ENCODE measurements at regions not wholly inside any gene's neighbourhood (a gene's known extent, or its start where the extent isn't known, plus 50 kb on each side); places are given as distances from the start of the nearest gene placed in this dataset.
"Not testable (repeated sequence)": the region's sequence is repeated elsewhere in the genome, so short reads cannot be mapped to it uniquely, and the experiment has no call there.

DNA sequence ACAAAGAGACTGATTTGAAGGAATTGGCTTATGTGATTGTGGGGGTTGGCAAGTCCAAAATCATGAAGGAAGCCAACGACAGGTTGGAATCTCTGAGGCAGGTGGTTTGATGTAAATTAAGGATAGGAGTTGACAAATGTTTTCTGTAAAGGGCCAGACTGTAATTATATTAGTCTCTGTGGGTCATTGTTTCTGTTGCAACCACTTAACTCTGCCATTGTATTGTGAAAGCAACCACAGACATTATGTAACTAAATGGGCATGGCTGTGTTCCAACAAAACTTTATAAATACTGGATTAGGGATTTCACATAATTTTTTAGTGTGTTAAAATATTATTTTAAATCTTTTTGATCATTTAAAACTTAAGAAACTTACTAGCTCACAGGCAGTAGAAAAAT is 199.2 kb upstream of the MYLIP start:
- peak; percentile 58 for DNase-seq (ENCODE audit: low read depth)

DNA sequence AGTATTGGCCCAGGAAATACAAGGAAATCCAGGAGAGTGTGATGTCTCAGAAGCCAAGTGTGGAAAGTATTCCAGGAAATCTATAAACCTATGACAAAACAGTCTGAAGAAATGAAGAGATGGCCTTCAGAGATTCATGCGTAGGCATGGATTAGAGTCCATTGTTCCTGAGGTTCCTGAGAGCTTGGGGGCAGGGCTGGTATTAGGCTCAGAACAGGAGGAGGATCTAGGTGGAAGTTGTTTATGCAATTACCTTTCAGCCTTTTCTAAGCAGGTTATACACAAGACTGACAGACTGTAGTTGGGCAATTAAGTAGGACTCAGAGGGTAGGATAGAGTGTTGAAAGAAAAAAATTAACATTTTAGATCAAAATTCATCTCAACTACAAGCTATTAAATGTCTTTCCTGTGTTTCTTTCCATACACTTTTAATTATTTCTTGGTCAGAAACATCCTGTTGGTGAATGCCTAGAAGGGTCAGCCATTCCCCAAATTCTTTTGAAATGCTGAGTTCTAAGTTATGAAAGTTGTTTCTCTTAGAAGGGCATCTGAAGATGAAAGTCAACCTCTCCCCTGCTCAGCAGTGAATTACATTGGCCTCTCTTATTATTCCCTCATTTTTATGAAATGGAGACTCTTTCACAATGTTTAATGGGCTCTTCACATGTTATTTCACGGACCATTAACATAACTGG is 201.2 kb upstream of the MYLIP start:
- DNase-seq (ENCODE audit: low read depth): no peak

DNA sequence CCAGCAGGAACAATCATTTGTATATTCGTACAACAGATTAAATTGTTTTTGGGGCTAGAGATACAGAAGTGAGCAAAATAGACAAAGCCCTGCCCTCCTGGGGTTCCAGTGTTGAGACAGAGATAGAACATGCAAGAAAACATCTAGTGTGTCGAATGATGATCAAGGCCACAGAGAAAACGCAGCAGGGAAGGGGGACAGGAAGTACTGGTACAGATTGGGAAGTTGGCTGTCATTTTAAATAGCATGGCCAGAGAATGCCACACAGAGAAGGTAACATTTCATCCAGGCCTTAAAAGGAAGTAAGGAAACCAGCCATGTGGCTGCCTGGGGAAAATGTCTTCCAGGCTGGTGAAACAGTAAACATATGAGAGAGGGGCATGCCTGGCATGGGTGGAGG is 202.6 kb upstream of the MYLIP start:
- no peak for DNase-seq (ENCODE audit: low read depth)

DNA sequence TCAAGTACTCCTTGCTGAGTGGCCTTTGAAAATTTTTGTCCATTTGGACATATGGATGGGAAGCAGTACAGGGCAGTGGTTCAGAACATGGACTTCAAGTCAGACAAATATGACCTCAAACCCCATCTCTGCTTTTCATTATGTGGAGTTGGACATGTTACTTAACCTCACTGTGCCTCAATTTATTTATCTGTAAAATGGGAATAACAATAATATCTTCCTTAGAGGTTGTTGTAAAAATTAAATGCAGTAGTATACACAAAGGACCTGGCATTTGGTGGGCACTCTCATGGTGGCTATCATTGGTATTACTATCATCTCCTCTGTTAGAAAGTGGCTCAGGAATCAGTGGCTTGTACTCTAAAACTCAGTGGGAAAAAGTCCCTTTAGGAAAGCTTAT is 204.0 kb upstream of the MYLIP start:
- DNase-seq (ENCODE audit: low read depth): no peak

DNA sequence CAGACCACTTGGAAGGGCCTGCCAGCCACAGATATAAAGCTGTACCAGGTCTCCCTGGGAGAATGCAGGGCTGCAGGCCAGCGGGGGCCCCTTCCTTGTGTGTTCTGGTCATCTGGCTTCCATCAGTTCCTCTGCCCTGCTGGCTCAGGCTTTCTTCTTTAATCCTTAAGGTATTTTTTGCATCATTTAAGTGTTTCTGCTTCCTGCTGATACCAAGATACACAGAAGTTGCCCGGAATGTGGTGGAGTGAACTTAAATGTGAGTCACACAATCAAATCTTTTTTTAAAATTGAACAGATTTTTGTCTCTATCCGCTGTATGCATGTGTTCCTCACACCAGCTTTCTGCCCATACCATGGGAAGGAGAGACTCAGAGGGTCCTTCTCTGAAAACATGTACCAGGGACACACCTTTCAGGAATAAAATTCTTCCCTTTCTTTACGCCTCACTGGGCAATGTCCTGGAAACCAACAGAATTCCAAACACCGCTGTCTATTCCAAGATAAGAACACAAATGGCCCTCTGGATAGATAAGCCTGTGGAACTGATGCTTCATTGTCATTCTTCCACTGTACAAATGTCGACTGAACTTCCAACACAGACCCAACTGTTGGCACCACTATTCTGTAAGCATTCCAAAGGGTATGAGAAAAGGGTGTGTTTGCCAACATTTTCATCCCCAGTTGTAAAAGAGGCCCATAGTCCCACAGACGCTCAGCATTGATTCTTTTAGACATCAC is 206.2 kb upstream of the MYLIP start:
- DNase-seq (ENCODE audit: low read depth): peak; percentile 26

DNA sequence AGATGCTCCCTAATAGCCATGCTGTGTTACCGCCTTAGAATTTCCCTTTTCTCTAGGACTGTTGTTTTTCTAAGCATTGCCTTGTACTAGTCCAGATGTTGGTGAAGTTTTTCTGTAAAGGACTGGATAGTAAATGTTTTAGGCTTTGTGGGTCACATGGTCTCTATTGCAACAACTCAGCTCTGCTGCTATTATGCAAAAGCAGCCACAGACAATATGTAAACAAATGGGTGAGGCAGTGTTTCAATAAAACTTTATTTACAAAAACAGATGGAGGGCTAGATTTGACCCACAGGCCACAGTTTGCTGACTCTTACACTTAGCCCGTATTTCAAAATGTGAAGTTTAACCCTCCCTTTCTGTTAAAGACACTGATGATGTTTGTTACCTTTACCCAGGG is 207.6 kb upstream of the MYLIP start:
- DNase-seq (ENCODE audit: low read depth): no peak

DNA sequence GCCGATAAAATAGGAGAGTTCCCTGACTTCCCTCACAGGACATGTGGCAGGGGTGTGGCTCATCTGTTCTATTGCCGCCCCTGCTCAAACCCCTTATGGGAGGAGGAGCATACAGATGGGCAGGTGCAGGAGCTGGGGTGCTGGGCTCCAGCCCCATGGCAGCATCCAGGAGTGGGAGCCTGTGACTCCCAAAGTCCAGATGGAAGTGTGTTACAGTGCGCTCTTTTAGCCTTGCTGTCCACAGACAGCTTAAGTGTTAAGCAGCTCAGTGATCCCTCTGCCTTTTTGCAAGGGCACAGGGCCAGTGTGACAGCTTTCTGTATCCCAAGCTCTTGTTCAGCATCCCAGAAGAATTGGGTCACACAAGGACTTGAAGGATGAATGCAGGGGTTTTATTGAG is 212.3 kb upstream of the MYLIP start:
- DNase-seq (ENCODE audit: low read depth): no peak

DNA sequence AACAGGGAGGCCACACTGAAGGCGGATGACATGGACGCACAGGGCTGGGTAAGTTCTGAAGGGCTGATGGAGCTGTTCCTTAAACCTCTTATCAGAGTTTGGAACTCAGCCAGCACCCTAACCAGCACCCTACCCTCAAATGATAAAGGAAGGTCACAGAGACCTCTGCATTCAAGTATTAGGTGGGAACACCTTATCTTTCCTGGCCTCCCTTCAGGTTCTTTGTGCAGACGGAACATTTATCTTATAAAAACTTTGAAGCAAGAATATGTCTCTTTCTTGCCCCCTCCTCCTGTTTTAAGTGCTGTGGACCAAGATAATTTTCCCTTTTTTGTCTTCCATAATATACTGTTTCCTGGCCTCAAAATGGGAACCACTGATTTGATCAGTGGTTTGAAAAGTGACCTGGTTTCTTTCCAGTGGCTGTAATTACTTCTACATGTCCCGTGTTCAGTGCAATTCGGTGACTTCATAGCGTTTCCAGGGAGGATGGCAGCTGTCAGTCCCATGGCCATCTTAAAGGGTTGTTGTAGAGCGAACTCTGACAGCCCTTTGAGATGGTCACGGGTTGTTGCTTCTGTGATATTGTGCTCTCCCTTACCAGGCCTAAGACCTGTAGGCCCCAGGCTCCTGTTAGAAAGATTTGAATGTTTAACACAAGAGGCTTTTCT is 213.2 kb upstream of the MYLIP start:
- no peak for DNase-seq (ENCODE audit: low read depth)

DNA sequence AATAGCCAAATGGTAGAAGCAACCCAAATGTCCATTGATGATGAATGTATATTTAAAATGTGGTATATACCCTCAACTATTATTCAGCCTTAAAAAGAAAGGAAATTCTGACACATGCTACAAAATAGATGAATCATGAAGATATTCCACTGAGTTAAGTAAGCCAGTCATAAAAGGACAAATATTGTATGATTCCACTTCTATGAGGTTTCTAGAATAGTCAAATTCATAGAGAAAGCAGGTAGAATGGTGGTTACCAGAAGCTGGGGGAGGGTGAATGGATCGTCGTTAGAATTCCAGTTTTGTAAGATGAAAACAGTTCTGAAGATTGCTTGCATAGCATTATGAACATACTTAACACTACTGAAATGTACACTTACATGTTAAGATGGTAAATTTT is 214.3 kb upstream of the MYLIP start:
- no peak for DNase-seq (ENCODE audit: low read depth)

DNA sequence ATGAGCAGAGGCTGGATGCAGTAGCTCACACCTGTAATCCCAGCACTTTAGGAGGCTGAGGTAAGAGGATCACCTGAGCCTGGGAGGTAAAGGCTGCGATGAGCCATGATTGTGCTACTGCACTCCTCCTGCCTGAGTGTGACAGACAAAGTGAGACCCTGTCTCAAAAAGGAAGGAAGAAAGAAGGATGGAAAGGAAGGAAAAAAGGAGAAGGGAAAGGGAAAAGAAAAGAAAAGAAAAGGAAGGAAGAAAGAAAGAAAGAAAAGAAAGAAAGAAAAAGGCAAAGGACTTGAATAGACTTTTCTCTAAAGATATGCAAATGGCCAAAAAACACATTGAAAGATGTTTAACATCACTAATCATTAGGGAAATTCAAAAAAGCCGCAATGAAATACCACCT is 215.3 kb upstream of the MYLIP start:
- no peak for DNase-seq (ENCODE audit: low read depth)

DNA sequence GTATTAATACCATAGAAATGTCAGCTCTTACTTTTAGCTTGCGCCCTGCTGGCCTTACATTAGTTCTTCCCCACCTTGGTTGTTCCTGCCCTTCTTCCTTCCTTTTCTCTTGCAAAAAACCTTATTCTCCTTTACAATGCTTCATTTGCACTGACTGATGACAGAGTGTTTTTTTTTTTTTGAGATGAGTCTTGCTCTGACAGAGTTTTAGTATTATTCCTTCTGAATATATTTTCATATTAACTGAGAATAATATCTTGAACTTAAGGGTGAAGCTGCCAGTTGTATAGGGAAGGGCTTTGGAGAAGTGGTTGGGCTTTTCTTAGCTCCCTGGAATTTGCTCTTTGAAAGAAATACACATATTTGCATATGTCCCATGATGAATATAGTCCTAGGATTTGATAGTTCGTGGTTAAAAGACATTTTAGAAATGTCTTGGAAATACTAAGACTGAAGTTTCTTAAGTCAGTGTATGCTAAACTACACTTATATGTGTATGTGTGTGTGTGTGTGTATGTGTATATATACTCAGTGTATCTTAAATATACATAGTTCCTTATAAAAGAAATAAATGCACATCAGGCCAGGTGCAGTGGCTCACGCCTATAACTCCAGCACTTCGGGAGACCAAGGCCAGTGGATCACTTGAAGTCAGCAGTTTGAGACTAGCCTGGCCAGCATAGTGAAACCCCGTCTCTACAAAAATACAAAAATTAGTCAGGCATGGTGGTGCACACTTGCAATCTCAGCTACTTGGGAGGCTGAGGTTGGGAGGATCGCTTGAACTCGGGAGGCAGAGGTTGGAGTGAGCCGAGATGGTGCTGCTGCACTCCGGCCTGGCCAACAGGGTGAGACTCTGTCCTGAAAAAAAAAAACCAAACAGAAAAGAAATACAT is 216.1 kb upstream of the MYLIP start:
- peak; percentile 21 for DNase-seq (ENCODE audit: low read depth)

DNA sequence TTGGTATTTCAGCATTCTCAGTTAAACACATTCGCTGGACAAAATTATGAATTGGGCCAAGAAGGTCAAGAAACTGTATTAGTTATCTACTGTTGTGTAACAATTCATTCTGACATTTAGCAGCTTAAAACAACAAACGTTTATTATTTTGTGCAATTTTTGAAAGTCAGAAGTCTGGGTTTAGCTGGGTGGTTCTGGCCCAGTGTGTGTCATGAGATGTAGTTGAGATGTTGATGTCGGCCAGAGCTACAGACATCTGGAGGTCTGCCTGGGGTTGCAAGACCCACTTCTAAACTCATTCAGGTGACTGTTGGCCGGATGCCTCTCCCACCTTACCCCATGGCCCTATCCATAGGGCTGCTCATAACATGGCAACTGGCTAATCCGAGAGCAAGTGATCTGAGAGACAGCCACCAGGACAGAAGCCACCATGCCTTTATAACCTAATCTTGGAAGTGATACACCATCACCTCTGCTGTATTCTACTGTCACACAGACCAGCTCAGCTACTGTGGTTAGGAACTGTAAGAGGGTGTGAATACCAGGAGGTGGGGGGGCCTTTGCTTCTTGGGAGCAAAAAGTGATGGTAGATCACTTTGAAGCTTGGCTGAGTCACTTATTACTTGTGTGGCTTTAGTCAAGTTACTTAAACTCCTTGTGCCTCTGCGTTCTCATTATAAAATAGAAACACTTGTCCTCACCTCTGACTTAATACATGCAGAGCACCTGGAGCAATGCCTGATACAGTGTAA is 217.0 kb upstream of the MYLIP start:
- DNase-seq (ENCODE audit: low read depth): no peak

DNA sequence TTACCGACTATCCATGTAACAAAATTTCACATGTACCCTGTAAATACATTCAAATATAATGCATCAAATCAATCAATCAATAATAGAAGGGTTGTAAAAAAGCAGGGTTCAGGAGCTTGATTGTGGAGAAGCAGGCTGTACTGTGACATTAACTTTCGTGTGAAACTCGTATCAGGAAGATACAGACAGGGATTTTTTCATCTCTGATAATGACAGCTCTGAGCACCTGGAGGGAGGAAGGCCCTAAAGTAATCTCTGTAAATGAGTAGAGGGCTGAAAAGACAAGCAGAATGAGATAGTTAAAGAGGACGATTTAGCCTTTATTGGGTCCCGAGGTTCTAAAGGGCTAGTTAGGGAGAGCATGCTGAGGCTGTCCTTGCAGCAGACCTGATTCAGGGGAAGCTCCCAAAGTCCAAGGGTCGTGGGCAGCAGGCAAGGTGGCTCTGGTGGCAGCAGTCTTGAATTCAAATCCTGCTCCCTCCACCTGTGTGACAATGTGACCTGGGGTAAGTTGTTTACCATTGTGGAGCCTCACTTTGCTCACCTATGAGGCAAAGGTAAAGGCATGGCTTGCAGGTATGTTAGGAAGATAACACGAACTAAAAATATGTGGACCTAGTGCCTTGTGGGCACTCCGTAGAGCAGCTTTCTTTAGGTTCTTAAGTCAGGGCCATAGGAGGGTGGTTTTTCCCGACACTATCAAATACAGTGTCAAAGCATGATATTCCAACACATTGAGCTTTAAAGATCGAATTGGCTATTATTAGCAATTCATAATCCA is 219.4 kb upstream of the MYLIP start:
- DNase-seq (ENCODE audit: low read depth): no peak

DNA sequence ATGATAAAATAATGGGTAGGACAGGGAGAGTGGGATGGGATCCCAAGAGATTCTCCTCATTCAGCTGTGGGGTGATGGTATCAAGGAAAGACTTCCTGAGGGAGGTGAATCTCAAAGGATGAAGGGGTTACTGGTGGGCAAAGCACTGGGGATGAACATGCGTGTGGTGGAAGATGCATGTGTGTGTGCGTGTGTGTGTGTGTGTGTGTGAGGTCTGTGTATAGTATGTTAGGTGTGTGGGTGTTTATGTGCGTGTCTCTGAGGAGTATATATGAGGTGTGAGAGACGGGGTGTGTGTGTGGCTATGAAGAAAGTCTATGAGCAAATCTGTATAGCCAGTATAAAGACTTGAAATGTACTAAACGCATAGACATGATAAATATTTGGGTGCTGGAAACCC is 220.0 kb upstream of the MYLIP start:
- no peak for DNase-seq (ENCODE audit: low read depth)

DNA sequence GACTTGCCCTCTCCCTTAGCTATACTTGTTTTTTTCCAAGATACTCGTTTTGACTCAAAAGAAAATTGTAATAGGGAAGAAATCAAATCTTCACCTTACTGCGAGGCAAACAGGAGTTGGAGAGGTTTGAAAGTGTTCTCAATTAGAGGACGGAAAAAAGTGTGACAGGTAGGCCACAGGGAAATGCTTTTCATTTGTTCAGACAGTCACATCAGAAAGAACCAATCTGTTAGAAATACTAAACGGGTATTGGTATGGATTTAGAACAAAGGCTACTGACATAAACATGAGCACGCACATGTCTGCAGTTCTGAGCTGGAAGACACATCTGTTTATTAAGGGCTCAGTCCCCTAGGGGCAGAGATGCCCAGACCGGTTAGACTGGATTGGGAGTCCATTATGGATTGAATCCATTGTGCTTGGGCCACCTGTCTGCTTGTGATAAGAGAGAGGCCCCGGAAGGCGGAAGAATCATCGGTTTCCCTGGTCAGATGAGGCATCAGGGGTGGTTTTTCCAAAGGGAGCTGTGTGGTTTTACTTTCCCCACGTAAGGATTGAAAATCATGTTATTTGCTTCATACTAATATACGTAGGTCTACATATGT is 220.9 kb upstream of the MYLIP start:
- no peak for DNase-seq (ENCODE audit: low read depth)

DNA sequence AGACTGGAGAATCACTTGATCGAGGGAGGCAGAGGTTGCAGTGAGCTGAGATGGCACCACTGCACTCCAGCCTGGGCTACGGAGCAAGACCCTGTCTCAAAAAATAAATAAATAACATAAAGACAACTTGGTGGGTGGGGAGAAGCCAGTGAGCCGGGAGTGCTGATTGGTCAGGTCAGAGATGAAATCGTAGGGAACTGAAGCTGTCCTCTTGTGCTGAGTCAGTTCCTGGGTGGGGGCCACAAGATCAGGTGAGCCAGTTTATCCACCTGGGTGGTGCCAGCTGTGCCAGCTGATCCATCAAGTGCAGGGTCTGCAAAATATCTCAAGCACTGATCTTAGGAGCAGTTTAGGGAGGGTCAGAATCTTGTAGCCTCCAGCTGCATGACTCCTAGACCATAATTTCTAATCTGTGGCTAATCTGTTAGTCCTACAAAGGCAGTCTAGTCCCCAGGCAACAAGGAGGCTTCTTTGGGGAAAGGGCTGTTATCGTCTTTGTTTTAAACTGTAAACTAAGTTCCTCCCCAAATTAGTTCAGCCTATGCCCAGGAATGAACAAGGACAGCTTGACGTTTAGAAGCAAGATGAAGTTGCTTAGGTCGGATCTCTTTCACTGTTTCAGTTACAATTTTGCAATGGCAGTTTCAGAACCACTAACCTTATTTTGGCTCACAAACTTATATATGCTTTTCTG is 221.5 kb upstream of the MYLIP start:
- not testable (repeated sequence) for DNase-seq (ENCODE audit: low read depth)

DNA sequence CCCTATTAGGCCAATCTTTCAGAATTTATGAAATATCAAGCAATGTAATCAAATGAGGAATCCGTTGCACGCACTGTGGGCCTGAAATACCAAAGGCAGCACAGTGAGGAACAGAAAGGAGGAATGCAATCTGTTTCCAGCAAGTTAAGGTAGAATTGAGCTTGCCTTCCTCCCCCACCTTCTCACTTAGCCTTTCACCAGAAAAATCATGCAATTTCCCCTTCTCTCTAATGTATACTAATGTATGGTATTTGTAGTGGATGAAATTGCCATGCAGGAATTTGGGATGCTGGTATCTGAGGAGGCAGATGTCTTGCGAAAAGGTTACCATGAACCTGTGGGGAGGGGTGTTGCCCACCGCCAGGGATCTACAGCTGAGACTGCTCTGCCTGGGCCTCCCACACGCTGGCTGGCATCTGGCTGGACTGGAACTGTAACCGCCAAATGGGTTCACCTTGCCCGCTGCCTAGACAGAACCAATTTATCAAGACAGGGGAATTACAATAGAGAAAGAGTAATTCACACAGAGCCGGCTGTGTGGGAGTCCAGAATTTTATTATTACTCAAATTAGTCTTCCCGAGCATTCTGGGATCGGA is 222.4 kb upstream of the MYLIP start:
- no peak for DNase-seq (ENCODE audit: low read depth)

DNA sequence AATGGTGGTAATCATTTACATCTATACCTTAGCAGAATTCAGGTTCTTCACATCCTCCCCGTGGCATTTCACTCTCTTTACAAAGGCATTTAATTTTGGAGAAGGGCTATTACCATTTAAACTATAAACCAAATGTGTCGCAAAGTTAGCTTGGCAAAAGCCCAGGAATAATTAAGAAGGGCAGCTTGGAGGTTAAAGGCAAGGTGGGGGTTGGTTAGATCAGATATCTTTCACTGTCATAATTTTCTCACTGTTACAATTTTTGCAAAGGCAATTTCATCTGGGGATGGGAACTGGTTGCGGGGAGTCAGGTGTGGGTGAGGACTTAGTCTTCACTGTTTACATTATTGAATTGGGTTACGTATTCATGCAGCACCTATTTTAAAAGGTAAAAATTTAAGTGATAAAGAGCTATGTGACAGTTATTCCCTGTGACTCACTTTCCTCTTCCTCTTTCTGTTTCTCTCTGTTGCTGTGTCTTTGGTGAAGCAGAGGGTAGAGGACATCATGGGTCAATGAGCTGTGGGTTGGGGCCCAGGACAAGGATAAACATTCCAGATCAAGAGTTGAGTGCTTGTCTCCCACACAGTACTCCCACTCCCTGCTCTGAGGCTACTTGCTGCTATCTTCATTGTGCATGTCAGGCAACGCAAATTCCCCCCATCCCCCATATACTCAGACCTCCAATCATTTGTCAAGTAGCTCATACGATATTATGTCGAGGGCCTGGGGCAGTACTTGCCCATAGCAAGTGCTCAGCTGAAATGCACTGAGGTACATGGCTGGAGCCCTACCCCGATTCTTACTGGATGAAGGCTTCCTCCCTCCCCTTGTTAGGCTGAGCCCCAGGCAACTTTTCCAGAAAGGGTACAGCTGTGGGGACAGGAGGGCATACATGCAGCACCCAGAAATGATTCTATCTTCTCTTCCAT is 223.1 kb upstream of the MYLIP start:
- peak; percentile 52 for DNase-seq (ENCODE audit: low read depth)
